RCC 7860 (cell line): ENCODE measurements at regions not wholly inside any gene's neighbourhood (a gene's known extent, or its start where the extent isn't known, plus 50 kb on each side); places are given as distances from the start of the nearest gene placed in this dataset.
"Not testable (repeated sequence)": the region's sequence is repeated elsewhere in the genome, so short reads cannot be mapped to it uniquely, and the experiment has no call there.

ENCODE experiments used
- DNase-seq: peaks from one replicate; pipeline ENCODE4 v3.0.0-alpha.2; 2015; ENCODE audit warnings: low spot score
- FAIRE-seq: peaks from 2 replicates; lab custom pipeline; 2012; peaks lifted over from hg19 to GRCh38; lab: Jason Lieb, UNC

GRCh38 chr13:84136582-84136981 lies 254.3 kb upstream of the SLITRK1 start:
- DNase-seq (no peak), FAIRE-seq (no peak)

- no peak for DNase-seq
- no peak for FAIRE-seq
Observed at GRCh38 chr13:84132491-84132890, 250.2 kb upstream of the SLITRK1 start.

- DNase-seq (no peak), FAIRE-seq (no peak)
Observed at GRCh38 chr13:84131249-84131648, 249.0 kb upstream of the SLITRK1 start.

- FAIRE-seq (no peak), DNase-seq (no peak)
Observed at GRCh38 chr13:84130495-84131114, 248.3 kb upstream of the SLITRK1 start.

GRCh38 chr13:84129966-84130365 lies 247.7 kb upstream of the SLITRK1 start:
- FAIRE-seq (no peak), DNase-seq (no peak)

GRCh38 chr13:84127597-84128128 lies 245.4 kb upstream of the SLITRK1 start:
- DNase-seq, result no peak
- FAIRE-seq, result no peak

- no peak for FAIRE-seq
- no peak for DNase-seq
Observed at GRCh38 chr13:84126671-84127171, 244.4 kb upstream of the SLITRK1 start.

GRCh38 chr13:84121456-84121855 lies 239.2 kb upstream of the SLITRK1 start:
- FAIRE-seq (no peak), DNase-seq (no peak)

- FAIRE-seq (no peak), DNase-seq (no peak)
Observed at GRCh38 chr13:84118839-84119409, 236.7 kb upstream of the SLITRK1 start.

GRCh38 chr13:84098273-84098672 lies 216.0 kb upstream of the SLITRK1 start:
- no peak for DNase-seq
- no peak for FAIRE-seq

GRCh38 chr13:84097148-84097547 lies 214.9 kb upstream of the SLITRK1 start:
- FAIRE-seq (no peak), DNase-seq (no peak)

- no peak for FAIRE-seq
- no peak for DNase-seq
Observed at GRCh38 chr13:84096216-84096615, 213.9 kb upstream of the SLITRK1 start.

- no peak for FAIRE-seq
- DNase-seq, result no peak
Observed at GRCh38 chr13:84088996-84089395, 206.7 kb upstream of the SLITRK1 start.

- no peak for FAIRE-seq
- DNase-seq, result no peak
Observed at GRCh38 chr13:84086847-84087162, 204.5 kb upstream of the SLITRK1 start.

- not testable (repeated sequence) for DNase-seq, FAIRE-seq
Observed at GRCh38 chr13:84086098-84086846, 204.0 kb upstream of the SLITRK1 start.

- DNase-seq, result no peak
- no peak for FAIRE-seq
Observed at GRCh38 chr13:84082462-84082861, 200.2 kb upstream of the SLITRK1 start.

- FAIRE-seq (no peak), DNase-seq (no peak)
Observed at GRCh38 chr13:84080748-84081530, 198.7 kb upstream of the SLITRK1 start.

- DNase-seq, result no peak
- FAIRE-seq, result no peak
Observed at GRCh38 chr13:84077271-84077670, 195.0 kb upstream of the SLITRK1 start.

- DNase-seq, result no peak
- FAIRE-seq, result no peak
Observed at GRCh38 chr13:84076280-84076679, 194.0 kb upstream of the SLITRK1 start.

- DNase-seq, result no peak
Observed at GRCh38 chr13:84050536-84050935, 168.3 kb upstream of the SLITRK1 start.

More at GRCh38 chr13:84050536-84050935, 168.3 kb upstream of the SLITRK1 start:
- no peak for FAIRE-seq
